ENCODE measurements at regions not wholly inside any gene's neighbourhood (a gene's known extent, or its start where the extent isn't known, plus 50 kb on each side); places are given as distances from the start of the nearest gene placed in this dataset.

DNA sequence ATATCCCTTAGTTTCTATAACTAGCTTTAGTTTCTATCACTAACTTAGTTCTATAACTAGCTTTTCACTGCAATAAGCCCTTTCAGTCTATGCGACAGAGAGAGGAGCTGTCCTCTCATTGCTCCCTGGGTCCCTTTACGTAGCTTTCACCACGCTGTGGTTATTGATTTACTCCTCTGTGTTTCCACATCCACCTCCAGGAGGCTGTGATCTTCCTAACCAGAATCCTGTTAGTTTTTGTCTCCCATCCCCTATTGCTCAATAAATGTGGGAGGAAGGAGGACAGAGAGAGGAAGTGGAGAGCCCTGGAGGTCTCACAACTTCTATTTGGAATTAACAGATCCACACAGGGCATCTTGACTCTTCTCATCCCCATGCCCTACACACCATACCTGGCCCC is 1036.1 kb downstream of the MCTP2 start:
- no peak for DNase-seq

DNA sequence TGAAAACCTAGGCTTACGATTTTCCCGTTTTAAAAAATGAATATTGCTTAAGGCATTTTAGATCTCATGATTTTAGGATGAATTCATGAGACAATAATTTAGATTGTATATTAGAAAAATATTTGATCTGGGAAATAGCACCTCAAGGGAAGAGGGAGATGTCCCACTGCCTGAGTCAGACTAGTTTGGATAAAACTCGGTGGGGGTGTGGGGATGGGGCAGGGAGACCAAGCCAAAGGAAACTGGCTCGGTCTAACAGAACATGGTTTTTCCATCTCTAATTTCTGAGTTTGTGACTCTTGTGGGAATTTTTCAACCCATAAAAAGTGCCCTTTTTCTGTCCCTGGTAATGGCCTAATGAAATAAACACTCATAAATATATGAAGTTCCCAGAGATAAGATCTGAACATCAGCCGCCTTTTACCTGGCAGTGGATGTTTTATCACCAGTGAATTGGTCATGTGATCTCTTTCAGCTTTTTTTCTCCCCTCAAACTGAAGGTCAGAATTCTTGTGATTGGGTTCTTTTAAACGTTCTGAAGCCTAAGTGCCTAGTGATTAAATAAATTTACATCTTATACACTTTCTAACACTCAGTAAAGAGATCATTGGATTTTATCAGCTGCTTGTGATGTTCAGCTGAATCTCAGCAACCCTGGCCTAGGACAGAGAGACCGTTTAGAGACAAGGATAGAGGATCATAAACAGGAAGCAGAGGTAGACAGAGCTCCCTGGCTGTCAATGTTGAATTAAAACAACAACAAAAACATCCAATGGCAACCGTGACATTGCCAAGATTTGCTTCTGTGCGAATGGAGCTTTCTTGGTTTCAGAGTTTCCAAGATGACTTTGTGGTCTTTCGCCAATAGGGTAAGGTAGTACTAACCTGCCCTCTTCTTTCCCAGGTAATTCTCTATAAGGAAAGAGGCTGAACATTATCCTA is 1038.2 kb downstream of the MCTP2 start:
- DNase-seq: no peak

DNA sequence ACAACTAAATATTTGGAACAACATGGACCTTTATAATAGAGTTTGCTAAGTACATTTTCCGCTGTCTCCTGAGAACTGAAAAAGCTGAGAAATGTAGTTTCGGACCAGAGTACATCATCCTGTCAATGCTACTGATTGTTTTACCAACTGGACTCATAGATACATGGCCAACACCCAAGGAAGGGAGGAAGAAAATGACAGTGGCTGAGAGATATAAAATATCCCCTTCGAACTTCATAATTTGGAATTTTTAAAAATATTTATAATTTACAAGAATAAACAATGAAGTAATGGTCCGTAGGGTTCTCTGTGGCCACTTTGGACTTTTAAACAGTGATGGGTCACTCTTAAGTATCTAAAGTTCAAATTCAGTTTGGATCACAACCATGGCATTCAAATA is 1042.7 kb downstream of the MCTP2 start:
- no peak for DNase-seq

DNA sequence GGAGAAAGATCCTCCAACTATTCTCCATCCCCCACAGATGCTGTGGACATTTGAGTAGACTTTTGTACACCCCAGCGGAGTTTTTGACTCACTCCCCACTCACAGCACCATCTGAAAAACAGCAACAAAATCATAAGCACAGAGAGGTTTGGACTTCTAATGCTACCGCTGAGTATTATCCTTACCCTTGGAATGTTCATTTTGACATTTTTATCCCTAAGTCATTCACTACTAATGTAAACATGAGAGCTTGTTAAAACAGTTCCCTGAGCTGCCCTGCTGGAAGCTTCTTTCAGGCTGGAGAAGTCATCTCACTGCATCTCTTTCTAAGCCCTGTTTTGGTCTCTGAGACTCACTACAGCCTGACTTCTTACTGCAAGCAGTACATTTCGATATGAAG is 1045.9 kb downstream of the MCTP2 start:
- no peak for DNase-seq

DNA sequence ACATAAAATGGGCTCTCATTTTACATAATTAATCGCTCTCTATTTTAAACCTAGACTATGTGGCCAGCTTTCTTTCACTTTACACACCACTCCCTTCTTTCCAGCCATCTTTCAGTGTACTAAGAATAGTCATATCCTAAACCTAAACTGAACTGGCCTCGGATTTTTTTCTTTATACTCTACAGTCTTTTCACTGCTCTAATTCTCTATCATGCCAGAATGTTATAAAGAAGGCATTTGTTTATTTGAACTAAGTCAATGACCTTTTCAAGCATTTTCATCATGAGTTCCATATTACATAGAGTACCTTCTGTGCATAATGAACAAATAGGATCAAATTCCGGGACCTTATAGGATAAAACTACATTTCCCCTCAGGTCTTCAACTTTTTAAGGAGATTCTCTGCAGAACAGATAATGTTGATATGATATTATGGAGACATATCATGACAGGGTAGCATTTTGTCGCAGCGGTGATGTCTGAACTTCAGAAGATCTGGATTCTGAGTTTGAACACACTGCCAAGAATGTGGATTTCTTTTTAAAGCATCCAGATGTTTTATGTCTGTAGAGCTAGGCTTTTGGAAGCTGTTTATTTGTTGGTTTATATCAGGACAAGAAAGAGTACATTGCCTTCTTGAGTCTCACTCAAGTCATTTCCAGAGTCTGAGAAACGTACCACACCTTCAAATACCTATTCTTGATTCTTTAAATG is 1047.3 kb downstream of the MCTP2 start:
- no peak for DNase-seq

DNA sequence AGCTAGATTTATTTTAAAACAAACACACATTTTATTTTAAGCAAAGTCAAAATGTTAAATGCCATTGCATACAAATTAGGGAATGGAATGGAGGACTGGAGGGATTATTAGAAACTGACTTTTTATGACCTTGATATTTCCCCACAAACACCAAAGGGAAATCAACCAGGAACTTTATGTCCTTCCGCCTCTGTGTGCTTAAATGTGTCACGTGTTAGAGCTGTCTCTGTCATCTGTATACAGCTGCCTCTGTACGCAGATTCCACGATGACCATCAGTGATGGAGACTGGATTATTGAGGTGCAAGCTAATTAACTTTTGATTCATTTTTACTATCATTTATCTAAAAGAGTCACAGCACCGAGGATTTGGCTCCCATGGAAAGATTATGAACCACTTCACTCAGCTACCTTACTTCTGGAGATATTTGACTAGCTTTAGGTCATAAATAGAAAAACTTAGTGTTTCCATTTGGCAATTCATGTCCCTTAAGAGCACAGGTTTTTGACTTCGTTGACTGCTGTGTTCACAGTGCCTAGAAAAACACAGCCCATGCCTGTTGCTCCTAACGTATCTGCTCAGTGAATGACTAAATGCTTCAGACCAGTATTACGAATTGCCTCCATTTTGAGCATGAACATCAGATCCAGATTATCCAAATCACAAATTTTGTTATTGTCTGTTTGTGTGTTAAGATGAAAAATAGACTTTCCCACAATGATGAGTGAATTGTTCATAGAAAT is 1048.1 kb downstream of the MCTP2 start:
- no peak for DNase-seq

DNA sequence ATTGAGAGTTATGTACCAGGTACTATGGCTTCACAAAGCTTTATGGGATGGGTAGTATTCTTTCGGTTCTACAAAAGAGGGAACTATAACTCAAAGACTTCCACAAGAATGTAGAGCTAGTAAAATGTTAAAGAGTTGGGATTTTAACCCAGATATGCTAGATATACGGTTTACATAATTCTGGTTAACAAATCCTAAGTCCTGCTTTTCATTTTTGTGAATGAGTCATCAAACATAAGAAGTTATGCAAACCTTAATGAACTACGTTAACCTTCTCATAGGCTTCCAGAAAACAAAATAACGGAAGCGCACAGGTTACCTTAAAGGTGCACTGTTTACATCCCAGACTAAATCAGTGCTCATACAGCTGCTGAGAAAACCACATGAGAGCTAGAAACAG is 1049.3 kb downstream of the MCTP2 start:
- DNase-seq: no peak

DNA sequence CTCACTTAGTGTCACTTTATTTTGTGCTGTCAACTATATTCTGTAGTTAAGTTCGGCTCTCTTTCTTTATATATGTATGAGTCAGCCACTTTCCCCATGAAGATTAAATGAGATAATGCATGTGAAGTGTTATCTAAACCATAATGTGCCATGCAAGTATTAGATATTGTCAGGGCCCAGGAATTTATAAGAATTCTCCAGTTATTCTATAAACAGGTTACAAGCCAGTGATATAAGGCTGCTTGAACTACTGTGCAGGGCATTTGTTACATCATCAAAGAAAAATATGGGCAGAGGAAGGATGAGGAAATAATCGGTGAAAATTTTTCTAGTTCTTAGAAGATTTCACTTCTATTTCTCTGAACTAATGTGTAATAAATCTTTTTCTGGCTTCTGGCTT is 1049.0 kb upstream of the NR2F2 start:
- DNase-seq: no peak

DNA sequence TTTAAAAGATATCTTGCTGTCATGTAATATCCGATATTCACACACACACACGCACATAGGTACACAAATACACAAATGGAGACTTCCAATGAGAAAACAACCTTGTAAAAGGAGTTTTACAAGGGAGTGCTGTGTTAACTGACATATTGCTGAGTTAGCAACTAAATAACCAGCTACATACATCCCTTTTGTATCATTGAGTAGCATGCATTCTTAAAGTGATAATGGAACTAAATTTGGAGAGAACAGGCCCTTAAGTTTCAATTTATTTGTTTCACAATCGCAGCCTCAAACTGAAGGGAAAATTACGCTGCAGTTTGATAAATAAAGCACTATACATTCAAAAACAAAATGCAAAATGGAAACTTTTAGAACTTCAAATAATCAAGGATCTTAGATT is 1046.0 kb upstream of the NR2F2 start:
- no peak for DNase-seq

DNA sequence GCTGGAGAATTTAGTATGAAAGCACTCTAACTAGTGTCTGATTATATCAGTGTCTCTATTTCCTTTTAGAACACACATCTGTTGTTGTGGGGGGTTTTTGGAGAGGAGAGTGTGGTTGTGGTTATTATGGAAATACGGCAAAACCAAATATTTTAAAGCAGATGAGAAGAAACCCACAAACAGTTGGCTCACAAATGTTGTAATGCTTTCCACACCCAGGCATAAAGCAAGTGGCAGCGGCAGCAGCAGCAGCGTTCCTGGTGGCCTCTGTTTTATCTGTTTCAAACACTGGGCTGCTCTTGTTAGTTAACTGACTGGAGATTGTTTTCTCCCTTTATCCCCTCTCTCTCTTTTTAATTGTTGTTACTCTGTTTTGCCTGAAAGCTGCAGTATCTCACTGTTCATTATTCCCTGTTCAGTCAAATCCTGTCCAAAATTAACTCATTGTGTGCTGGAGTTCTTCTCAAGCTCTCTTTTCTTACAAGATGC is 1045.5 kb upstream of the NR2F2 start:
- no peak for DNase-seq

DNA sequence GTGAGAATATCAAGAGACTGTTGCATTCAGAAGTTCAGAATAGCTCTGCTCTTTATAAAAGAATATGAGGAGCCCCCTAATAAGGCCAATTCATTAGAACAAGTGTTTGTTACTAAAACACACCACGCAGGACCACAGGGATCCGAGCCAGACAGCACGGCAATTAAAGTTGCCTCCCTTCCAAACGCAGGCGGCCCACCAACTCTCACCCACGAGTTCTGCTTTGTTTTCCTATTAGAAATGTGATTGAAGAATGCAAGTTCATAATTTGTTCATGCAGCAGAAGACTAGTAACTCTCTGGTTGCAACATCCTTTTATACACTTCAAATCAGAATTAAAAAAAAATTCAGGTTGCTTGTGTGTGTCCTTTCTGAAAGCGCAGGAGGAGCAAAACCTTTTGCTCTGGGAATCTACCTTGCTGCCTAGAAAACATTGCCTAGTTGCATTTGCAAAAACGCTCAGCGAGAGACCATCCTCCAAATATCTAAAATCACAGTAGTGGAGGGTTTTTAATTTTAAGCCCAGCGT is 1044.1 kb upstream of the NR2F2 start:
- no peak for DNase-seq

DNA sequence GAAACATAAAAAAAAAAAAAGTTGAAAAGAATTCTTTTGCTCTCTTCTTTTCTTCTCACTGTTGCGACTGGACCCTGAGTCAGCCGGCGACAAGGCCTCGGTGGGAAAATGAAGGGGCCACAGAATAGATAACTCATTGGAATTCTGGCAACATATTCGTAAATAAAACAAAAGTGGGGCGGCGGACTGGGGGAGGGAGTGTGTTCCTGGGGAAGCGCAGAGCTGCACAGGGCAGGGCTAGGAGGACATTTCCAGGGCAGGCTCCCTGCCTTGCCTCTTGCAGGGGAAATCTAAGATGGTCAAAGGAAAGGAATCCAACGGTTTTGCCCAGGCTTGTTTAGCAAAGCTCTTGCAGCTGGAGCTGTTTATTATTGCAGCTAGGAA is 1042.8 kb upstream of the NR2F2 start:
- no peak for DNase-seq

DNA sequence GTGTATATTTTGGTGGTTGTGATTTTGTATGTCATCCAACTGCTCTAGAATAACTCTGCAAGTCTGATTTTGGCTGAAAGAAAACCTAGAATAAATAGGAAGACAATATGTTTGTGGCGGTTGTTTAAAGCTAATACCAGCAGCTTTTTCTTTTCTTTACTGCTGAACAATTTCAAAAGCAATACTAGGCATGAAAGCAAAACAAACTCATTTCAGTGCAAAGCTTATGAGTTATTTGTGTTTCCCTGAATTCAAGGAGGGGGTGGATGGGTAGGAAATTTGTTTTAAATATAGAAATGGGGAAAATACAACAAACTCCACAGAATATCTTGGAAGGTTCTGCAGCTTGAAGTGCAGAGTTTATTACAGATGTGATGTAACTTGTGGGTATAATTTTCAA is 1041.9 kb upstream of the NR2F2 start:
- DNase-seq: no peak

DNA sequence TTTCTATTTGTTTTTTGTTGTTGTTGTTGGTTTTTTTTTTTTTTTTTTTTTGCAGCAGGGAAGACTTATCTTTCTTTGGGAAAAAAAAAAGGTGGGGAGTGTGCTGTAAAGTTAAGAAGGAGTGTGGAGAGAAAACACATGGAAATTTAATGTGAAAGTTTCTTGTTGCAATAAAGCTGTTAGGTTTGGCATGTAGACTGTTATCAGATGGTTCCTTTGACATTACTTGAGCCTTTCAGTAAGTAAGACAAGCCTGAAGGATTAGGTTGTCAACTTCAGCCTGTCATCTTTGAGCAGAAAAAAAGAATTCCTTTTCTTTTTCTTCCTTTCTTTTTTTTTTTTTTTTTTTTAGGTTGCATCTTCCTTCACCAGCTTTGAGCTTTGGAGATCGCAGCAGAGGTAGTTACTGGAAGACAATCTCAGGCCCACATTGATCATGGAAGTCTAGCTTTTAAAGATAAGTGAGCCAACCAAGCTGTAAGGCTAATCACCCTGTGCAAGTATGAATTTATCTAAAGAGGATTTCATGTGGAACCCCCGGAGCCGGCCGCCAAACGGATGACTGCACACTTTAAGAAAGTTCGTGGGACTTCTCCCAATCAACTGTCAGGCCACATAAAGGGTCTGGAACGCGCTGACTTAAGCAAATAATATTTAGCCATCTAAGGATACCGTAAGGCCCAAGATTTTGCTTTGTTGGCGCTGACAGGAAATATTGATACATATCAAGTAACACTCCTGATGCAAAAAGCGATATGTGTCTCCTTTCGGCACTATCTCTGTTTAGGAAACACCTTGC is 1040.1 kb upstream of the NR2F2 start:
- no peak for DNase-seq

DNA sequence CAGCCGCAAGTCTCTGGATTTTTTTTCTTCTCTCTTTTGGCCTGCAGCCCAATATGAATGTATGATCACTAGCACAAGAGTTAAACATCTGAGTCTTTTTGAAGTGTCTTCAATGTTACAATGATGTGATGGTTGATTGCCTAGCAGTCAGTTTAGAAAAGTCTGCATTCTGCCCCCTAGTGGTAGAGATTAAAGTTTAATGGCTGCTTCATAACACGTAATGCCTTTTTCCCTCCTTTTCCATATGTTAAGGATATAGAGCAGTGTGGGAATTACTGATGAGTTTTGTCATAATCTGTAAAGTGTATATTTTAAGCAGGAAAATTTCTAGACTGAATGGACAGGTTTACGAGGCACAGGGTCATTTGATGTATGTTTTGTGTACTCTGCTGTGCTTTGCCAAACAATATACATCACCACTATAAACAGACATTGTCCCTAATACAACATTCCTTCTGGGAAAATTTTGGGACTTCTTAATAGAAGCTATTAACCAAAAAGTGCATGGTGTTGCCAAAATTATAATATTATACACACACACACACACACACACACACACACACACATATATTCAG is 1038.5 kb upstream of the NR2F2 start:
- DNase-seq: no peak

DNA sequence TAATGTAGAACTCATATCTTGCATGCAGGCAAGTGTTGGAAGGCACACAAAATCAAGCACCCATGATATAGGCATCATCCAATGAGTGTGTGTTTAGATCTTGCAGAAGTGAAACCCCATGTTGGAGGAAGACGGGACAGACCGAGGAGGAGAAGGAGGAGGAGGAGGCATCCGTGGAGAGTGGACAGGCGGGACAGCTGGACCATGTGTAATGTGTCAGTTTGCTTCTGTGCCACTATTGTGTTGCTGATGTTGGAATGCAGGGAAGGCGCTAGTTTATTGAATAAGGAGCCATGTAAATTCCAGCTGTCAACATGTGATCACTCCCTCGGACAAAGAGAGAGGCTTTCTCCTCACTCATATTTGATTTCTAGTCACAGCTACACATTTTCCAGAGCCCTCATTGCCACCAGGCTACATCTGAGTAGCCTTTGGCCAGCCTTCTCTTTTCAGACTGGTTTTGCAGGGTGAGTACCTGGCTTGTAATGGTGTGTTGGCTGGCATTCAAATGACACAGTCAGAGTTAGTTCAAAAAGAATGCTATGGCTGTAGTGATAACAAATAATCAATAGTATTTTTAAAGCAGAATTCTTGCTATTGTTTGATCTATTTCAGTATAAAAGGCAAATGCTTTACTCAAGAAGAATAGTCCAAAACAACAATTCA is 1037.6 kb upstream of the NR2F2 start:
- no peak for DNase-seq

DNA sequence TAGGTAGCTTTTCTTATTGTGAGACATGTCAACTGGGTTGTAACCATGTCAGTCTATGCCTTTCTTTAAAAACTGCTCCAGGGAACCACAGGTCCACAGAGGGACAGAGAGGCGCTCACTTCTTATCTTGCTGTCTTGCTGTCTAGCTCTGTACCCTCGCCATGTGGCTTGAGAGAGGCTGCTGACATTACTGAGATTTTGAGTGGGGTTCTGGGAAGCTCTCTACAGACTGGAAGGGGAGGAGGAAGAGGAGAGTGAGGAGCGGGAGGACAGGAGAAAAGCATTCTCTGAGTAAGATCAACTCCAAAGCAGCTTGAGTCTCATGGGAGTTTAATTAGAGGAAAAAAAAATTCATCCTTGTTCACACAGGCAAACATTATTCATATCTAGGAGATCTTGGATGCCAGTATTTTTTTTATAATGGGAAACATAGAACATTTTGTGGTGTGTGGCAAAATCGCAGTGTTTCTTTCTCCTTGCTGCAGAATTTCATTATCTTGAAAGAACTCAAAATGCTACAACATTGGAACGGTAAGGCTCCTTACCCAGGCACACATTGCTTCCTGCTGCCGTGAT is 1037.0 kb upstream of the NR2F2 start:
- DNase-seq: no peak

DNA sequence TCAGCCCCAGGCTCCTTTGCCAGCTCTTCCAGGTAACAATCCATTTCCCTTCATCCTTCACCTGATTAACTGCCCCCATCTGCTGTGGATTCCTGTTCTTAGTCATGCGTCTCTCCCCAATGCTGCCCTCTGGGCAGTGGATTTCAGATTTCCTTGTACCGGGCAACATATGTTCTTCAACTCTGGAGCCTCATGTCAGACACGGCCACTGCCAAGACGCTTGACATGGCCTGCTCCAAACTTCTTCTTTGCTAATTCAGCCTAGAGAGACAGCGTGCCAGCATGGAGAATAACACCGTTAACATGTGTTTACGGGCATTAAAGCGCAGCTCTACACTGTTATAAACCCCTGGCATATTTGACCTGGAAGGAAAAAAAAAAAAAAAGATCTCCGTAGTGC is 1035.1 kb upstream of the NR2F2 start:
- no peak for DNase-seq

DNA sequence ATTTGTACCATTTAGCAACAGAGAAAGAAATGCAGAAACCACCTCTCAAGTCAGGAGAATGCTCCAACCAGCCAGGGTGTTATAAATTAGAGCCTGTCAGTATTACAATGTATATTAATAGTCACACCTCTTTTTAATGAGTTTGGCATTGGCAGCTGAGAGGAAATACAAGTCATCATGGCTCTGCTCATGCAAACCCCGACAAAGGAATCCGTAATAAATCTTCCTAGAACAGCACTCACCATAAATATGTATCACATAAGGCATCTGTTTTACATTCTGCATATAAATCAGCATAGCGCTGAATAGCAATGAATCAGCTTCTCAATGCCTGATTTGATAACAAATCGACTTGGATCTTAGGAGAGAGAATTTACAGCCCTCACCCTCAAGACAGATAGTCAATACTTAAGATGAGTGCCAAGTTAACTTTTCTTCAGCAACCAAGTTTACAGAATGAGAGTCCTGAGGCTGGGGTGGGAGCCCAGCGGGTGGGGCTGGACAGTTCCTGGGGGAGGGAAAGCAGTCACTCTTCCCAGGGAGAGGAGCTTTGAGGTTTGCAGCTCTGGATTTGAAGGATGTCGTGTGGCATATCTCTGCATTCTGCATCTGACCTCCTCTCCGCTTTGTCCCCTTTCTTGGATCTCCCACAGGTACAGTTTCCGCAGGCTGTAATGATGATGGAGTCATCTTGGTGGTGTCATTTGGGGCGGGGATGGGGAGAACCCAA is 1034.4 kb upstream of the NR2F2 start:
- DNase-seq: no peak

DNA sequence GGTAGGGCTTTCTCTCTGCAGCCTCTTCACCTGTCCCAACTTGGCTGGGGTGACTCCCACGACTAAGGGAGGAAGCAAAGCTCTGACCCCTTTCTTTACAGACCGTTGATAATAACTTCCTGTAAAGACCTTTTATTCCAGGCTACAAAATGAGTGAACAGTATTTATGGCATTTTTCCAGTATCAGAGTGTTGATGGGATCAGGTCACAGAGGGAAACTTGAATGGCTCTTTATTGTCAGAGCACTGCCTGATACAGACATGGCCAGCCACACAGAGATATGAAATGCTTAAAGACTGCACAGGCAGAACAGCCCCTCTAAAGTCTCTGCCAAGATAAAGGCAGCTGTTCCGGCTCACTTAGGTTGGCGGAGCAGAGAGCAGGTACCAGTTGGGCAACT is 1033.9 kb upstream of the NR2F2 start:
- no peak for DNase-seq

Data from stimulated activated naive CD4-positive, alpha-beta T cell treated with Interleukin-2 at 50 U/mL for 16 hours (primary cell).